GM10266 (cell line): ENCODE measurements at regions not wholly inside any gene's neighbourhood (a gene's known extent, or its start where the extent isn't known, plus 50 kb on each side); places are given as distances from the start of the nearest gene placed in this dataset.

Experiments used
- DNase-seq: peaks from one replicate; pipeline ENCODE4 v3.0.0; 2012; ENCODE audit errors: extremely low spot score
- TF ChIP-seq, protein P1 (sequence below): IDR thresholded peaks from 2 replicates; pipeline ENCODE4 v1.5.1; 2012; ENCODE audit warnings: mild to moderate bottlenecking, low read depth; ENCODE audit not compliant: control insufficient read depth, insufficient read depth; ENCODE audit errors: missing control alignments

DNA sequence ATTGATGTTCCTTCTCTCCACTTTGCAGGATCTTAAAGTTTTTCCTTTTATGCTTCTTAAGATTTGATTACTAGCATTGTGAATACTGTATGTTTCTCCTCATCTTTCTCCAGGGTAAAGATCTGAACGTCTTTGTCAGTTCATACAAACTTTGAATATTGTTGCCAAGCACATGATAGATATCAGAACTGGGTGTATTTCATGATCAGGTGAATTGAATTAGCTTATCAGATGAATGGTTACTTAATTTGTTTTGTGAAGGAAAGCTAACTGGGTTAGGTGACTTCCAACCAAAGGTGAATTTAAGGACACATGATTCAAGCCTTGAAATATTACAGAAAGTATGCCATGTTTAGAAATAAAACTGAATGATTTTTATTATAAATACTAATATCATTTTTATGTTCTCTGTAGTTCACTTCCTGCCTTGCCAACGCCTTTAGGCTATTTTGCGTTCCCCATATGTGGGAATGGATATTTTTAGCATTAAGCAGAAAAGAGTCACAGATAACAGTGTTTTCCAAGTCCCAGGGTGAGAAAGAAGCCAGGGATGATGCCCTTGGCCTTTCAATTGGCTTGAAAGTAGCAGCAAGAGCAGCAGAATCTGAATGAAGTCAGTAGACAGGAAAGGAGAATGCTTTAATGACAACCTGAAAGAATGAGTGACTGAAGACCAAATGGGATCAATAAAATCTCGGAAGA, 752.1 kb downstream of the NCAM2 start:
- TF ChIP-seq, protein P1, sequence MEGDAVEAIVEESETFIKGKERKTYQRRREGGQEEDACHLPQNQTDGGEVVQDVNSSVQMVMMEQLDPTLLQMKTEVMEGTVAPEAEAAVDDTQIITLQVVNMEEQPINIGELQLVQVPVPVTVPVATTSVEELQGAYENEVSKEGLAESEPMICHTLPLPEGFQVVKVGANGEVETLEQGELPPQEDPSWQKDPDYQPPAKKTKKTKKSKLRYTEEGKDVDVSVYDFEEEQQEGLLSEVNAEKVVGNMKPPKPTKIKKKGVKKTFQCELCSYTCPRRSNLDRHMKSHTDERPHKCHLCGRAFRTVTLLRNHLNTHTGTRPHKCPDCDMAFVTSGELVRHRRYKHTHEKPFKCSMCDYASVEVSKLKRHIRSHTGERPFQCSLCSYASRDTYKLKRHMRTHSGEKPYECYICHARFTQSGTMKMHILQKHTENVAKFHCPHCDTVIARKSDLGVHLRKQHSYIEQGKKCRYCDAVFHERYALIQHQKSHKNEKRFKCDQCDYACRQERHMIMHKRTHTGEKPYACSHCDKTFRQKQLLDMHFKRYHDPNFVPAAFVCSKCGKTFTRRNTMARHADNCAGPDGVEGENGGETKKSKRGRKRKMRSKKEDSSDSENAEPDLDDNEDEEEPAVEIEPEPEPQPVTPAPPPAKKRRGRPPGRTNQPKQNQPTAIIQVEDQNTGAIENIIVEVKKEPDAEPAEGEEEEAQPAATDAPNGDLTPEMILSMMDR: no peak
- DNase-seq: no peak

DNA sequence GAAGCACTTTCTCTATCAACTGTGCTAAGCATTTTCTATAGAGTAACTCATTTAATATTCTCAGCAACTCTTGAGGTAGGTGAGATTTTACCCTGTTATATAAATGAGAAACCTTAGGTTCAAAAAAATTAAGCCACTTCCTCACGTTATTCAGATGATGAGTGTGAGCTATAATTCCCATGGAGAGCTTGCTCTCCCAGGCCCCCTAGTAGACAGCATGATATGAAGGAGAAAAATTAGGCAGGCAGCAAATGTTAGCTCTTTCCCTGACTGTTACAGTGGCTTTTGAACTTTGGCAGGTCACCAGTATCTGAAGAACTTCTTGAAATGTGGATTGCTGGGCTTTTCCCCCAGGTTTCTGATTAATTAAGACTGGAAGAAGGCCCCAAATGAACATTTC, 753.1 kb downstream of the NCAM2 start:
- DNase-seq: no peak
- TF ChIP-seq, protein P1: no peak

DNA sequence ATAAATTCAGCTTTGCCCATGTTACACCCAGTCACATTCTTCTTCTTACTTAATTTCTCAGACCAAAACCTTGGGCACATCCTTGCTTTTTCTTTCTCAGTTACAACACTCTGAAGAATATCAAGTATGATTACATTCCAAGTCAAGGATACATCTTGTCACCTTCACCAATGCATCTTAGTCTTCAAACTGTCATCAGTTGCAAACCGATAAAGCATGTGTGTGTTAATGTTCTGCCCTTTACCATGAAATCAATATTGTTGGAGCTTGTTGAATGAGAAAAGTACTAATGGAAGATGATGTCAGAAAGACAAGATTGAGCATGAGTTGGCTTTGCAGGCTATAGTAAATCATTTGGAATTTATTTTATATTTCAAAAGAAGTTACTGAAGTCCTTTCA, 764.6 kb downstream of the NCAM2 start:
- TF ChIP-seq, protein P1: no peak
- no peak for DNase-seq

DNA sequence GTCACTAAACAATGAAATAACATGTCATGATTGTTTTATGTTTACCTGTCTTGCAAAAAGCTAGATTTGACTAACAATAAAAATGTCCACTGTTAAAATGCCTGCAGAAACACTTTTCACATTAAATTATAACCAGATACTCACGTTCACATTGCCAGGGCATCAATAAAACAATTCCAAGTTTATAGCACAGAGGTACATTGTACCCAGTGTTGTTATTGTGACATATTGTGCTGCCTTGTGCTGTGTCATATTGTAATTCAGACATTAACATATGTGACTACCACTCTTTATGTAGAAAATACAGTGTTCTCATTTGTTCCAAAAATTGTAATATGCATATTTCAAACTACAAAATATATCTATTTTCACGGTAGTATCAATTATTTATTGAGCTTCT, 766.1 kb downstream of the NCAM2 start:
- DNase-seq: no peak
- TF ChIP-seq, protein P1: no peak

DNA sequence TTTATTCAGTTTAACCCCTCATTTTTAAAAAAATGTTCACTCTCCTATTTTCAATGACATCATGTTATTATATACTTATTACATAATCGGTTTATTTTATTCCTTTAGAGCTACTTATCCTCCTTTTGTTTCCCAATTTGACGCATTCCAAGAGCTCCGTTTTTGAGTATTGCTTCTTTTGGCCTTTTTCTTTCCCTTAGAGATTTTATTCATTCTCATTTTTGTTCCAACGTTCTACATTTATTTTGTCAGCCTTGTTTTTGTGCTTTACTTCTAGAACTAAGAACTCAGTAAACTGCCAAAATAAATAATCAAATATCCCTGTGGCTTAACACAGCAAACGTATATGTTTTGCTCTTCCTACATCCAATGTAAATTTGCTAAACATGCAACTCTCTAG, 769.1 kb downstream of the NCAM2 start:
- TF ChIP-seq, protein P1: no peak
- DNase-seq: no peak

DNA sequence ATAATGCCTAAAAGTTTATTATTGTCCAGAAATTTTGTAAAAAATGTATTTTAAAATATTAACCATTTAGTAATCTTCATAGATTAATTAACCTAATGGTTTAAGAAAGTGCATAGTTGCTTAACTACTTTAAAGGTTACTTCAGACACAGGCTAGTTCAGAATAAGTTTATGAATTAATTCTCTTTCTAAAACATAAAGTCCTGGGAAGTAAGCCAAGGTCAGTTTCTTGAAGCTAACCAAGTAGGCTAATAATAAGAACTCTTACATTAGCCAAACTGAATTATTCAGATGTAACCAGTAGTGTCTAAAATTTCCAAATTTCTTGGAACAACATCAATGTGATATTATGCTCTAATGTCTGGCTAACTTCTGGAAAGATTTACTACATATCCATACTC, 790.4 kb downstream of the NCAM2 start:
- TF ChIP-seq, protein P1: no peak

DNA sequence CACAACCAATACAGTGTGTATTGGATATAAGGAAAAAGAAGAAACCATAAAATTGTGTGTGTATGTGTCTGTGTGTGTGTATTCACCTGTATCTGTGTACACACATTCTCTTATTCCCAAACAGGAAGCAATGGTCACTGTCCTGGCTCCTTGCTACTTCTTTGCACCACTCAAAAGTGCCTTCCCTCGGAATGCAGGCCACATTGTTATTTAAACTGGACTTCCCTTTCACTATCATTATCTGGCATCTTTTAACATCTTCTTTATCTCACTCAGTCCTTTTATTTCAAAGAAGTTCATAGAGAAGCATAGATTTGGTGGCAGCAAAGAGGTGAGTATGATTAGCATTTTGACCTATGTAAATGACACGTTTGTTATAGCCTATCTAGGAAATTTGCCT, 803.7 kb downstream of the NCAM2 start:
- TF ChIP-seq, protein P1: no peak
- DNase-seq: no peak

More for the DNA sequence above, 790.4 kb downstream of the NCAM2 start:
- no peak for DNase-seq
